ENCODE measurements at regions not wholly inside any gene's neighbourhood (a gene's known extent, or its start where the extent isn't known, plus 50 kb on each side); places are given as distances from the start of the nearest gene placed in this dataset.
"Not testable (repeated sequence)": the region's sequence is repeated elsewhere in the genome, so short reads cannot be mapped to it uniquely, and the experiment has no call there.

DNA sequence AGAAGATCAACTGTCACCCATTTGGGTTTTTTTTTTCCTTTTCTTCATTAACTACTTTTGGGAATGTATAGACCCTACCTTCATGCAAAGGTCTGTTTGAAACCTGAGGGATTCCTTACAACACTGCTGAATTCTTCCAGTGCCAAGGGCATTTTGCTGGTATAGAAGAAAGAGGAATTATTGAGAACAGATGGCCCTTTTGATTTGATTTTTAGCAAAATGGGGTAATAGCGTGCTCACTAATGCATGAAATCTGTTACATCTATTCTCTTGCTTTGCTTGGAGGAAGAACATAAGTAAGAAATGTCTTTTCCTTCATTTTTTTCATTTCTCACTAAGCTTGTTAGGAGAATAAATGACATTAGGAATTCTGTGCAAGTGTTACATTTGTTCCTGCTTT is 501.9 kb downstream of the TMEM135 start:
- DNase-seq (ENCODE audit: low spot score) = no peak

- DNase-seq (ENCODE audit: low spot score) = no peak
These were observed 498.8 kb downstream of the TMEM135 start for GRCh38 chr11:87536565-87536964.

GRCh38 chr11:87536016-87536415 is 498.3 kb downstream of the TMEM135 start:
- no peak for DNase-seq (ENCODE audit: low spot score)

GRCh38 chr11:87535513-87535912 is 497.8 kb downstream of the TMEM135 start:
- no peak for DNase-seq (ENCODE audit: low spot score)

DNA sequence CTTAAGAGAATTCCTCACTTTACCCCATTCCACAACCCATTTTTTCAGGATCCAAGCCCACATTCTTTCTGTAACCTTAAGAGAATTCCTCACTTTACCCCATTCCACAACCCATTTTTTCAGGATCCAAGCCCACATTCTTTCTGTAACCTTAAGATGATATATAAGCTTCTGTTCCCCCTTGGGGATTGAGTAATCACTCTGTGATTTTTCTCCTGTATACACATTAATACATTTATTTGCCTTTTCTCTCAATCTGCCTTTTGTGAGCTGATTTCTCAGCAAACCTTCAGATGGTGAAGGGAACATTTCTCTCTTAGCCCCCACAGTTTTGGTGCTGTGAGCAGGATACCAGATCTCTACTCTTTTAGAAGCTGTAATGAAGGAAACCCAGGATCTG is 494.1 kb downstream of the TMEM135 start:
- not testable (repeated sequence) for DNase-seq (ENCODE audit: low spot score)

GRCh38 chr11:87529486-87529885 is 491.8 kb downstream of the TMEM135 start:
- DNase-seq (ENCODE audit: low spot score) = no peak

GRCh38 chr11:87528752-87529151 is 491.0 kb downstream of the TMEM135 start:
- DNase-seq (ENCODE audit: low spot score) = no peak

- DNase-seq (ENCODE audit: low spot score) = no peak
These were observed 485.5 kb downstream of the TMEM135 start for GRCh38 chr11:87523276-87523675.

DNA sequence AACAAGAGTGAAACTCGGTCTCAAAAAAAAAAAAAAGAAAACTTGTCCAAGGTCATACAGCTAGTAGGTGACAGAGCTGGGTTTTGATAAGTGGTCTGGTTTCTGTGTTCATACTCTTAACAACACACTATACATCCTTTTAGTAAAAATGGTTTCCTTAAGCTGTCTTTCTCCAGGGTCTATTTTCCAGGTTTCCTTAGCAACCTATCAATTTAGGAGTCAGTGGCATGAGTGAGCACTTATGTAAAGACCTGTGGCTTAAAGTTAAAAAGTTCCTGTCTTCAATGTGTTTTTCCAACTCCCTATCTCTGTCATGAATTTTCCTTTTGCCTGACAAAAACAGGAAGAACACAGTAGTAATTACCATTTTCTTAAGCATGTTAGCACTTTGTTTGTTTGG is 480.5 kb downstream of the TMEM135 start:
- DNase-seq (ENCODE audit: low spot score) = no peak

GRCh38 chr11:87517351-87517750 is 479.6 kb downstream of the TMEM135 start:
- DNase-seq (ENCODE audit: low spot score) = no peak

- not testable (repeated sequence) for DNase-seq (ENCODE audit: low spot score)
These were observed 470.0 kb downstream of the TMEM135 start for GRCh38 chr11:87507722-87508121.

GRCh38 chr11:87506946-87507345 is 469.2 kb downstream of the TMEM135 start:
- DNase-seq (ENCODE audit: low spot score) = not testable (repeated sequence)

GRCh38 chr11:87501388-87501787 is 463.7 kb downstream of the TMEM135 start:
- DNase-seq (ENCODE audit: low spot score) = no peak

DNA sequence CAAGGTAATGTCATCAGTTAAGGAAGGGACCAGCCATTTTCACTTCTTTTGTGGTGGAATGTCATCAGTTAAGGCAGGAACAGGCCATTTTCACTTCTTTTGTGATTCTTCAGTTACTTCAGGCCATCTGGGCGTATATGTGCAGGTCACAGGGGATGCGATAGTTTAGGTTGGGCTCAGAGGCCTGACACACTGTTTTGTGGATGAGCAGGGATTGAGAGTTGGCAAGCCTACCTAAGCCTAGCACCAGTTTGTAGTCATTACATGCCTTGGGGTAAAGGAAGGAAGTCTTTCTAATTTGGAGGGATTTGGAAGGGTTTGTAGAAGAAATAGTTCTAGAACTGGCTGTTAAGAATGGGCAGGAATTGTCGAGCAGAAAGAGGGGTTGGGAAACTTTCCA is 457.2 kb downstream of the TMEM135 start:
- not testable (repeated sequence) for DNase-seq (ENCODE audit: low spot score)

- not testable (repeated sequence) for DNase-seq (ENCODE audit: low spot score)
These were observed 456.3 kb downstream of the TMEM135 start for GRCh38 chr11:87494026-87494425.

DNA sequence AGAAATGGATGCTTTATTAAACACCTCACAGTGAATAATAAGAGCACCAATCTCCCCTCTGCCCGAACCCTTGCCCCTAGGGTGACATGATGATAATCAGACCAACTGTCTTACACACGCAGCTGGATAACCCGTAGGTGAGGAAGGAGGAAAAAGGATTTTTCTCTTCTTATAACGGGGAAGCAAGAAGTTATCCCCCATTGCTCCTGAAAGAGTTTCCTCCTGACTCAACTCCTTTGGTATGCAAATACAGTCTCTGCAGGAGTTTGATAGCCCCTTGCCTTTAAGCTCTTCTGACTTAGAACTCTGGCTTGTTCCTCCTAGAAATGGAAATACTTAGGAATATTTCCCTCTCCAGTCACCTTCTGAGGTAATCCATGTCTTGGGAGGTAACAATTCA is 455.8 kb downstream of the TMEM135 start:
- DNase-seq (ENCODE audit: low spot score) = no peak

GRCh38 chr11:87491381-87491780 is 453.6 kb downstream of the TMEM135 start:
- DNase-seq (ENCODE audit: low spot score) = no peak

GRCh38 chr11:87490671-87491070 is 452.9 kb downstream of the TMEM135 start:
- DNase-seq (ENCODE audit: low spot score) = no peak

GRCh38 chr11:87484566-87484965 is 446.8 kb downstream of the TMEM135 start:
- no peak for DNase-seq (ENCODE audit: low spot score)

GRCh38 chr11:87477321-87477720 is 439.6 kb downstream of the TMEM135 start:
- no peak for DNase-seq (ENCODE audit: low spot score)

- no peak for DNase-seq (ENCODE audit: low spot score)
These were observed 435.4 kb downstream of the TMEM135 start for GRCh38 chr11:87473174-87473573.

DNA sequence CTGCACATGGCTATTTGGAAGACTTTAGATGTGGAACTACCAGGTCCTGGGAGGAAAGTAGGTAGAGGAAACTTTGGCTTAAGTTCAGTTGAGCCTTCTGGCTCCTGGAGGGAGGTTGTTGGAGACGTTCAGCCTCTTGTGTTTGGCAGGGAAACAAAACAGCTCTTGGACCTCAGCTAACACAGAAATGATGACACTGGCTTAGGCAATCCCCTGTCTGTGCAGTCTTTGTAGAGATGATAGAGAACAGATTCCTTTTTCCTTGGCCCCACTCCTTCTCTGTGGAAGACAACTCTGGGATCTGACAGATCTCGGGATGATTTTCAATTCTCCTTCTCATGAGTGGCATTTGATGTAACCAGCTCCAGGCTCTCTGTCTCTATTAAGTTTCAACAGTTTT is 428.5 kb downstream of the TMEM135 start:
- no peak for DNase-seq (ENCODE audit: low spot score)

- DNase-seq (ENCODE audit: low spot score) = no peak
These were observed 428.0 kb downstream of the TMEM135 start for GRCh38 chr11:87465716-87466115.

- DNase-seq (ENCODE audit: low spot score) = peak; percentile 53
These were observed 425.9 kb downstream of the TMEM135 start for GRCh38 chr11:87463486-87464102.

- no peak for DNase-seq (ENCODE audit: low spot score)
These were observed 424.4 kb downstream of the TMEM135 start for GRCh38 chr11:87462171-87462570.
